ENCODE measurements at regions not wholly inside any gene's neighbourhood (a gene's known extent, or its start where the extent isn't known, plus 50 kb on each side); places are given as distances from the start of the nearest gene placed in this dataset.

DNA sequence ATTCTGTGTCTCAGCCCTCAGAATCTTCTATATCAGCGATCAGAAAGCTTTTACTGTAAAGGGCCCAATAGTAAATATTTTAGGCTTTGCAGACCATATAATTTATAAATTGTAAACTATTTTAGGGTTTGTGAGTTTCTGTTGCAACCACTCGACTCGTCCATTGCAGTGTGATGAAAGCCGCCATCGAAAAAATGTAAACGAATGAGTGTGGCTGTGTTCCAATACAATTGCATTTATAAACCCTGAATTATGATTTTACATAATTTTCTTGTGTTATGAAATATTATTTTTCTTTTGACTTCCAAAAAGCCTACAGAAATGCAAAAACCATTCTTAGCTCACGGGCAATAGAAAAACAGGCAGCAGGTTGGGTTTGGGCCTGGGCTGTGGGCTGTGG, 62.5 kb upstream of the ADO start:
- TF ChIP-seq, protein P1, sequence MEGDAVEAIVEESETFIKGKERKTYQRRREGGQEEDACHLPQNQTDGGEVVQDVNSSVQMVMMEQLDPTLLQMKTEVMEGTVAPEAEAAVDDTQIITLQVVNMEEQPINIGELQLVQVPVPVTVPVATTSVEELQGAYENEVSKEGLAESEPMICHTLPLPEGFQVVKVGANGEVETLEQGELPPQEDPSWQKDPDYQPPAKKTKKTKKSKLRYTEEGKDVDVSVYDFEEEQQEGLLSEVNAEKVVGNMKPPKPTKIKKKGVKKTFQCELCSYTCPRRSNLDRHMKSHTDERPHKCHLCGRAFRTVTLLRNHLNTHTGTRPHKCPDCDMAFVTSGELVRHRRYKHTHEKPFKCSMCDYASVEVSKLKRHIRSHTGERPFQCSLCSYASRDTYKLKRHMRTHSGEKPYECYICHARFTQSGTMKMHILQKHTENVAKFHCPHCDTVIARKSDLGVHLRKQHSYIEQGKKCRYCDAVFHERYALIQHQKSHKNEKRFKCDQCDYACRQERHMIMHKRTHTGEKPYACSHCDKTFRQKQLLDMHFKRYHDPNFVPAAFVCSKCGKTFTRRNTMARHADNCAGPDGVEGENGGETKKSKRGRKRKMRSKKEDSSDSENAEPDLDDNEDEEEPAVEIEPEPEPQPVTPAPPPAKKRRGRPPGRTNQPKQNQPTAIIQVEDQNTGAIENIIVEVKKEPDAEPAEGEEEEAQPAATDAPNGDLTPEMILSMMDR (conservative IDR thresholded peaks at IDR 0.05; ENCODE audit: low read depth), result no peak
- no peak for DNase-seq (ENCODE audit: low spot score)
- ChIA-PET POLR2A (ENCODE audit: low non-redundant PET) (no interaction called here), CTCF (no interaction called here)
- H3K27ac ChIP-seq, result no peak overlapping the region

DNA sequence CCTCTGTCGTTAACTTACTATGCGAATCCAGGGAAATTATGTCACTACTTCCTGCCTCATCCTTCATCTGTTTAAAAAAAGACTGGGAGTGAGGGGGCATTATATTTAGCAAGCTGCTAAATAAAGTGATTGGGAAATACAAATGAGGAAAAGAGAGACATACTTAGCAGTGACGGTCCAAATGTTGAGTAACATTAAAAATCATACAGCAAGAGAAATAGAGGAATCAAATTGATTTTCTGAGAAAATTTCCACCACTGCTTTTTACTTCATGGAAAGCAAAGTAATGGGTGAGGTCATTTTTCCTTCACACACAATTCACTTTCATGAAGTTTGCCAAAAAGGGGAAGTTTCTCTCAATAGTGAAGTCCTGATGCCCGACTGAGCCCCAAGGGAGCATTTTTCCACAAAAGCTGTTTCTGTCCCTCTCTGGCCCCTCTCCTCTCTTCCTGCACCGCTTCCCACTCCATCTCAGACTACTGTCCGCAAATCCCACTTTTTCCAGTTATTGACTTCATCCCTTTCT, 61.9 kb upstream of the ADO start:
- no peak for DNase-seq (ENCODE audit: low spot score)
- TF ChIP-seq, protein P1 (conservative IDR thresholded peaks at IDR 0.05; ENCODE audit: low read depth), result no peak
- POLR2A ChIA-PET (ENCODE audit: low non-redundant PET), result no interaction called here
- CTCF ChIA-PET, result no interaction called here
- no peak overlapping the region for H3K27ac ChIP-seq

DNA sequence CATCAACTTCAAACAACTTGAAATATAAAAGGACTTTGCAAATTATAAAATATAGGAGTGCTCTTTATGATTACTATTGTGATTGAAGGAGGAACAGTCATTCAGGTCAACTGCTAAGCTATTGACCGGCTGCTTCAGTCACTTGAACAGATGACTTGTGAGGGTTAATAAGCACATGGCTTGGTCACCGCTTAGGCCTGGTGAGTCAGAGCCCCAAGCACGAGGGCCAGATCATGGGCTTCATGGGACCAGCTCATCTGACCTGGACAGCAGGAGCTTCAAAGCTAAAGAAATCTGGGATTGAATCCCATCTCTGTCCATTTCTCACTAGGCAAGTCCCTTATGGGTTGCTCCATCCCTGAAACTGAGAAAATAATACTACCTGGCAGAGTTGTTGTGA, 60.4 kb upstream of the ADO start:
- no peak for DNase-seq (ENCODE audit: low spot score)
- POLR2A ChIA-PET (ENCODE audit: low non-redundant PET), result no interaction called here
- TF ChIP-seq, protein P1 (conservative IDR thresholded peaks at IDR 0.05; ENCODE audit: low read depth), result no peak
- CTCF ChIA-PET, result no interaction called here
- no peak overlapping the region for H3K27ac ChIP-seq

DNA sequence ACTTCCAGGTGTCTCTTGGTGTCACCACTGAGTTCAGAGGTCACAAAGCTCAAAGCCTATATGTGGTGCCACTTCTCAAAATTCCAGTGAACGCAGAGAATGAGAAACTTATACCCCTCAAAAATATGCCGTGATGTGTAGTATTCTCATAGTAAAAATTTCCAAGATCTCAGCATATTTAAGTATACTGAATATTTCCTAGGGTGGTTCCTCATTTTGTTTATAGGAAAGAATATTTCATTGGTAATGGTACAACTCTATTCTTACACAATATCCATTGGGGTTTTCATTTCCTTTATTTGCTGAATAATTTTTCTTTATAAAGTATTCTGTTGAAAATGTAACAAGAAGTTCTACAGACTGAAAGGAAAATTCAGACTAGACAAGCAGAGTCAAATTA, 58.9 kb upstream of the ADO start:
- DNase-seq (ENCODE audit: low spot score), result no peak
- CTCF ChIA-PET, result interaction anchor here (0.7 kb wide), 1 partner anchor 343 kb away, joined by 3 read pairs; no protein-coding TSS in a partner anchor
- TF ChIP-seq, protein P1 (conservative IDR thresholded peaks at IDR 0.05; ENCODE audit: low read depth), result no peak
- H3K27ac ChIP-seq, result no peak overlapping the region
- POLR2A ChIA-PET (ENCODE audit: low non-redundant PET), result no interaction called here

DNA sequence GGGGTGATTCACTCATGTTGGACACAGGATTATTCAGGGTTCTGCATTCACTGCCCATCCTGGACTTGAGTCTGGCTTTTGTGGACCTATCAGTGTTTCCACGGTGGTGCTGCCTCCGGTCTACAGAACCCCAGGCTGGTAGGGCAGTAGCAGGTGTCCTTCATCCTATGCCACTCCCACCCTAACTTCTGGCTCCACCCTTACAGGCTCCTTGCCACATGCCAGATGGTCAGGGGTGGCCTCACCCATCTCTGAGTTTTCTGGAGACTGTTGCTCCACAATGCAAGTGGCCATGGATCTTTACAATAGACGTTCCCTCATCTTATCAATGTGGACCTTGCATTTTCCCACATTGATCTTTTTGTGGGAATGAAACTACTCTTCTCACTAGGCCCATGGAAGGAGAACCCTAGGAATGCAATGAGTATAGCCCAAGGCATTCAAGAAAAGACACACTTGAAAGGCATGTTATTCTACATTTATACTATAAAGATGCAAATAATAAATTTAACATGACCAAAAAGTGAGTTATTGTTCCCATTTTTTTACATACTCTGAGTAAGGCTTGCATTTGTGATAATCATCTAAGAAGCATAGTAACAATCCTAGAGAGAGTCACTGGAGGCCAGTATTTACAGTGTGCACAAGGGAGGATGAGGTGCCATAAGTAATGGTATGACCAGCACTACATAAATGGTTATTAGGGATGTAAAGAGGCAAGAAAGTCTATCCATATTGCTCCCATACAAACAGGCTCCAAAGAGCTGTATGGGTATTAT, 57.4 kb upstream of the ADO start:
- no peak for DNase-seq (ENCODE audit: low spot score)
- TF ChIP-seq, protein P1 (conservative IDR thresholded peaks at IDR 0.05; ENCODE audit: low read depth), result no peak
- ChIA-PET POLR2A (ENCODE audit: low non-redundant PET) (no interaction called here), CTCF (no interaction called here)
- H3K27ac ChIP-seq, result no peak overlapping the region

DNA sequence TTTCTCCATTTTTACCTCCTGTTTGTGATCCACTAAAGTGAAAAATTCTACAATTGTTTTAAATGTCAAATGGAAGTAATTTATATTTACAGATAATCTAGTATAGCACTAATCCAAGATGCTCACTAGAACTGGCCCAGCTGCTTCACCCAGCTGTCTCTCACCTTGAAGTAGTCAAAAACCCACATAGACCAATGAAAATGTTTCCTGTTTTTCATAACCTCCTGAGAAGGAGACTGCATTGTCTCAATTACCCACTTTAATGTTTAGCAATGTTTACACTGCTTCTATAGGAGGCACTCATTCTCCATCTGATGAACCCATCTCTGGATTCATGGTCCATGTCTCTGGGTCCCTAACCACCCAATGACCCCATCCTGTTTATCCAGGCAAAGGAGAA, 56.1 kb upstream of the ADO start:
- TF ChIP-seq, protein P1 (conservative IDR thresholded peaks at IDR 0.05; ENCODE audit: low read depth), result no peak
- ChIA-PET POLR2A (ENCODE audit: low non-redundant PET) (no interaction called here), CTCF (no interaction called here)
- no peak for DNase-seq (ENCODE audit: low spot score)
- no peak overlapping the region for H3K27ac ChIP-seq

Data from RWPE1 (cell line).